ENCODE measurements at regions not wholly inside any gene's neighbourhood (a gene's known extent, or its start where the extent isn't known, plus 50 kb on each side); places are given as distances from the start of the nearest gene placed in this dataset.

- no peak overlapping the region for H3K27ac ChIP-seq (ENCODE audit: low read depth, low read length, poor library complexity, severe bottlenecking)
- no peaks in the 10 kb centered on the region for H3K79me2 ChIP-seq (ENCODE audit: insufficient read depth, low read depth, low read length)
- H3K9me2 ChIP-seq (ENCODE audit: insufficient read depth, low read length) = no peaks in the 10 kb centered on the region
- intact Hi-C loops (cut with micrococcal nuclease; ENCODE audit: unreplicated experiment) = no loop called here
- no peaks in the 10 kb centered on the region for H3K9me3 ChIP-seq (ENCODE audit: low read length)
- no TSS peak for BruUV-seq (replicated peaks)
- H4K20me1 ChIP-seq (ENCODE audit: insufficient read depth, low read length) = no peaks in the 10 kb centered on the region
- ChIA-PET CTCF (ENCODE audit: unreplicated experiment) (no interaction called here), POLR2A (no interaction called here)
- no peaks in the 10 kb centered on the region for H3K4me1 ChIP-seq (ENCODE audit: insufficient read depth, low read length, poor library complexity, severe bottlenecking)
- H3K4me2 ChIP-seq (ENCODE audit: low read length) = no peak overlapping the region
- no peak for DNase-seq (ENCODE audit: low spot score)
- H3K36me3 ChIP-seq (ENCODE audit: insufficient read depth, low read length) = no peaks in the 10 kb centered on the region
- no peak overlapping the region for H3K4me3 ChIP-seq (ENCODE audit: low read depth, low read length, poor library complexity, severe bottlenecking)
- TF ChIP-seq EZH2phosphoT487 (IDR thresholded peaks at IDR 0.05; ENCODE audit: borderline replicate concordance, low read depth, low read length) = no peak
- no peak for TF ChIP-seq CTCF (conservative IDR thresholded peaks at IDR 0.05; ENCODE audit: low read length)
- no peak overlapping the region for H2AFZ ChIP-seq (ENCODE audit: low read length)
Measured at GRCh38 chr2:185384822-185385560, 353.6 kb upstream of the FSIP2 start.

DNA sequence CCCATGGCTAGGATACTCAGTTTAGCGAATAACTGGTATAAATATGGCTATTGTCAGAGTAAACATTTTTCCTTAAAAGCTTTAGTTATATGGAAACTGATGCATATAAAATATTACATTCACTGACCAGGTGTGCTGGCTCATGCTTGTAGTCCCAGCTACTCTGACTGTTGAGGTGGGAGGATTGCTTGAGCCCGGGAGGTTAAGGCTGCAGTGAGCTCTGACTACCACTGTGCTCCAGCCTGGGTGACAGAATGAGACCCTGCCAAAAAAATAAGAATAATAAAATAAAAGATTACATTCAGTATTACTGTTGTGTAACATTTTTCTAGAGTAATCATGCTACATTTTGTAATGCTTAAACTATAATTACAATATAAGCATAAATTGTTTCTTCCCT is 350.4 kb upstream of the FSIP2 start:
- ChIA-PET POLR2A (no interaction called here), CTCF (ENCODE audit: unreplicated experiment) (no interaction called here)
- no TSS peak for BruUV-seq (replicated peaks)
- TF ChIP-seq EZH2phosphoT487 (IDR thresholded peaks at IDR 0.05; ENCODE audit: borderline replicate concordance, low read depth, low read length) (no peak), CTCF (conservative IDR thresholded peaks at IDR 0.05; ENCODE audit: low read length) (no peak)
- no peak overlapping the region for H3K4me2 ChIP-seq (ENCODE audit: low read length)
- H2AFZ ChIP-seq (ENCODE audit: low read length) = no peak overlapping the region
- H3K9me3 ChIP-seq (ENCODE audit: low read length) = no peaks in the 10 kb centered on the region
- no peaks in the 10 kb centered on the region for H3K9me2 ChIP-seq (ENCODE audit: insufficient read depth, low read length)
- H4K20me1 ChIP-seq (ENCODE audit: insufficient read depth, low read length) = no peaks in the 10 kb centered on the region
- DNase-seq (ENCODE audit: low spot score) = no peak
- no peaks in the 10 kb centered on the region for H3K36me3 ChIP-seq (ENCODE audit: insufficient read depth, low read length)
- intact Hi-C loops (cut with micrococcal nuclease; ENCODE audit: unreplicated experiment) = no loop called here
- H3K4me3 ChIP-seq (ENCODE audit: low read depth, low read length, poor library complexity, severe bottlenecking) = no peak overlapping the region
- H3K4me1 ChIP-seq (ENCODE audit: insufficient read depth, low read length, poor library complexity, severe bottlenecking) = no peaks in the 10 kb centered on the region
- H3K27ac ChIP-seq (ENCODE audit: low read depth, low read length, poor library complexity, severe bottlenecking) = no peak overlapping the region
- no peaks in the 10 kb centered on the region for H3K79me2 ChIP-seq (ENCODE audit: insufficient read depth, low read depth, low read length)

GRCh38 chr2:185391543-185391942 is 347.1 kb upstream of the FSIP2 start:
- no peaks in the 10 kb centered on the region for H3K9me3 ChIP-seq (ENCODE audit: low read length)
- no peaks in the 10 kb centered on the region for H3K4me1 ChIP-seq (ENCODE audit: insufficient read depth, low read length, poor library complexity, severe bottlenecking)
- no peaks in the 10 kb centered on the region for H3K9me2 ChIP-seq (ENCODE audit: insufficient read depth, low read length)
- no peaks in the 10 kb centered on the region for H4K20me1 ChIP-seq (ENCODE audit: insufficient read depth, low read length)
- no peak overlapping the region for H3K4me3 ChIP-seq (ENCODE audit: low read depth, low read length, poor library complexity, severe bottlenecking)
- no peak overlapping the region for H3K4me2 ChIP-seq (ENCODE audit: low read length)
- intact Hi-C loops (cut with micrococcal nuclease; ENCODE audit: unreplicated experiment) = no loop called here
- no peaks in the 10 kb centered on the region for H3K79me2 ChIP-seq (ENCODE audit: insufficient read depth, low read depth, low read length)
- no TSS peak for BruUV-seq (replicated peaks)
- no peak overlapping the region for H3K27ac ChIP-seq (ENCODE audit: low read depth, low read length, poor library complexity, severe bottlenecking)
- H3K36me3 ChIP-seq (ENCODE audit: insufficient read depth, low read length) = no peaks in the 10 kb centered on the region
- no peak overlapping the region for H2AFZ ChIP-seq (ENCODE audit: low read length)
- POLR2A ChIA-PET = interaction anchor here (0.6 to 0.7 kb wide), 2 partner anchors 26 to 68 kb away, joined by 3 read pairs; no protein-coding TSS in a partner anchor
- CTCF ChIA-PET (ENCODE audit: unreplicated experiment) = no interaction called here
- no peak for DNase-seq (ENCODE audit: low spot score)
- no peak for TF ChIP-seq CTCF (conservative IDR thresholded peaks at IDR 0.05; ENCODE audit: low read length)
- no peak for TF ChIP-seq EZH2phosphoT487 (IDR thresholded peaks at IDR 0.05; ENCODE audit: borderline replicate concordance, low read depth, low read length)
